GM19240 (cell line): ENCODE measurements at regions not wholly inside any gene's neighbourhood (a gene's known extent, or its start where the extent isn't known, plus 50 kb on each side); places are given as distances from the start of the nearest gene placed in this dataset.
"Not testable (repeated sequence)": the region's sequence is repeated elsewhere in the genome, so short reads cannot be mapped to it uniquely, and the experiment has no call there.

Source experiments
- DNase-seq: peaks from one replicate; pipeline ENCODE4 v3.0.0; 2011; ENCODE audit warnings: low spot score; ENCODE audit not compliant: insufficient read length

DNA sequence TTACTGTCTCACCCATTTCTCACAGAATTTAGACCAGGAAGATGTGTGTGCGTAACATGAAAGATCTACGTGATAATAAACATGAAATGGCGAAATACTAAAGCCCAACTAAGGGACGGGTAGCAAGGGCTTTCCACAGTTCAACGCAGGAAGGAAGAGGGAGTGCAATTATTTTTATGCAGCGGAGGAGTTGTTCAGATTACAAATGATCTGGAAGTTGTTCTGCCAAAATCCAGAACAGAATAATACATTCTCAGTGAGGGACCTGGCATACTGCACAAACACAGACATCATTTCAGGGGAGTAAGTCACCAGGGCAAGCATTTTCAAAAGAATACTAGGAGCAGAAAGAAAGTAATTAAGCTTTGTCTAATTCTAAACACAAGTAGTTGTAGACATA, 133.6 kb upstream of the RAP2B start:
- DNase-seq: no peak

DNA sequence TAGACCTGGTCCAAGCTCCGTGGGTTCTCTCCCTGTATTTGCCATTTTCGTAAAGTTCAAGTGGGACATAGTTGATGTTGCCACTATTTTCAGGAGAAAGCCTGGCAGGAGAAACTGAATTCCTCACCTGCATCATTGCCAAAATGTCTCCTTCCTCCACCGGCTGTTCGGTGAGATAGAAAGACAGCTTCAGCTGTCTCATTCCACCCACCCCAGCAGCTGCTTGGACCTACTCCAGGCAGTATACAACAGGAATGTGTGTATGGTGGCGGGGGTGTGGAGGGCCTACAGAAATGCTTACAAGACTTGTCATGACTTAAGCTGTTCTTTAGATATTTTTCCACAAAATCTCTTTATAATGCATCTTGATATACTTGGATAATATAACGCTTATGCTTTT, 132.7 kb upstream of the RAP2B start:
- DNase-seq: no peak

DNA sequence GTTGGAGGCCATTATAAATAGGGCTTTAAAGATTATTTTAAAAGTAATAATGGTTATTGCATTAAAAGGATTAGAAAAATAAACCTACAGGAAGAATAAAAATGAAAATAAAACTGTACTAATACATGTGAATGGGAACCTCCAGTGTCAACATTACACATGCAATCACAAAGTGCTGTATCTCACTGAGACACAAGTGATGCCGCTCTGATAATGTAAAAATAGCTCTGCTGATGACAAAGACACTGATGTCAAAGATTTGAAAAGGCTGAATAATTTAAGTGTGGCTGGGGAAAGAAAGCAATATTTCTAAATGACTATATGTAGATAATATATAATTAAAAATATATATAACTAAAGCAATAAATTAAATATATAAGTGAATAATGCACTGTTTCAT, 129.1 kb upstream of the RAP2B start:
- no peak for DNase-seq

DNA sequence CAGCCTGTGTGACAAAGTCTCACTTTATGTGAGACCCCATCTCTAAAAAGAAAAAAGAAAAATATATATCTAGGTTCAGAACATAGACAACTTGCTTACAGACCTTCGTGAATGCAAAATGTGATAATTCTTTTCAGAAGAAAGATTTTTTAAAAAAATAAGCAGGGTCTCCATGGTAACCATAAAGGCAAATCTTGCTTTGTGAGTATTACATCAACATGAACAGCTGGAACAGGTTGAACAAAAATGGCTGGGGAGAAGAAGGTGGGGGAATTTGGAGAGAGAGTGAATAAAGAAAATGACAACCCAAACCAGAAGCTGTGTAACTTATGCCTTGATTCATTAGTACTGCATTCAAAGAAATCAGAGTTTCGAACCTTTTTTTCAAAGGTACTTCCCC, 125.2 kb upstream of the RAP2B start:
- no peak for DNase-seq

DNA sequence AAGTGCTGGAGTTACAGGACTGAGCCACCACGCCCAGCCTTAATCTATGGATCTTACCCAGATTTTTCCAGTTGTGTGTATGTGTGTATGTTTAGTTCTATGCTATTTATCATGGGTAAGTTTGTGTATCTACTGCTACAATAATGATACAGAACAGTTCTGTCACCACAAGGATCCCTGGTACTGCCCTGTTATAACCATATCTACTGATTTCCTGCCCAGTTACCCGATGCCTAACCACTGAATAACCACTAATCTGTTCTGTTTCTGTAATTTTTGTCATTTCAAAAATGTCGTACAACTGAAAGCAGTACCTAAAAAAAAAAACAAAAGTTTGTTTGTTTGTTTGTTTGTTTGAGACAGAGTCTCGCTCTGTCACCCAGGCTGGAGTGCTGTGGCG, 123.7 kb upstream of the RAP2B start:
- DNase-seq: no peak

DNA sequence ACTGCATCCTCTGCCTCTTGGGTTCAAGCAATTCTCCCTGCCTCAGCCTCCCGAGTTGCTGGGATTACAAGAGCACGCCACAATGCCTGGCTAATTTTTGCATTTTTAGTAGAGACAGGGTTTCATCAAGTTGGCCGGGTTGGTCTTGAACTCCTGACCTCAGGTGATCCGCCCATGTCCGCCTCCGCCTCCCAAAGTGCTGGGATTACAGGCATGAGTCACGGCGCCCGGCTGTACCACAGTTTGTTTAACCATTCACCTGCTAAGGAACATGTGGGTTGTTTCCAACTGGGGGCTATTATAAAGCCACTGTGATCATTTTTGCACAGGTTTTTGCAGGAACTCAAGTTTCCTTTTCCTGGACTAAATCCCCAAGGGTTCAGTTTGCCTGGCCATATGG, 123.2 kb upstream of the RAP2B start:
- DNase-seq: no peak

DNA sequence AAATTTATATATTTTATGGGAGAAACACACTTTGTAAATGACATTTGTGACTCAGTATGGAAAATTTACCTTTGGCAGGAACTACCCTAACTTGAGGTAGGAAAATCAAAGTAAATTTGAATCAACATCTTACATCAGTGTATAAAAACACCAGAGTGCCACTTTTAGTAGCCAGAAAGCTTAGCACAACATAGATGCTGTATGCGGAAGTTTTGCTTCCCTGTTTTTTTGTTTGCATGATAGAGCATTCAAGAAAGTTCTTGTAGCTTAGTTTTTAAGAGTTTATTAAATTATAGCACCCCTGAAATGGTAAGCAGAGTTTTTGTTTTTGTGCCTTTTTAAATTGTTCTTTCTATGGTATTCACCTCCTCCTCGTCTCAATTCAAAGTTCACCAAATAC, 120.8 kb upstream of the RAP2B start:
- no peak for DNase-seq

DNA sequence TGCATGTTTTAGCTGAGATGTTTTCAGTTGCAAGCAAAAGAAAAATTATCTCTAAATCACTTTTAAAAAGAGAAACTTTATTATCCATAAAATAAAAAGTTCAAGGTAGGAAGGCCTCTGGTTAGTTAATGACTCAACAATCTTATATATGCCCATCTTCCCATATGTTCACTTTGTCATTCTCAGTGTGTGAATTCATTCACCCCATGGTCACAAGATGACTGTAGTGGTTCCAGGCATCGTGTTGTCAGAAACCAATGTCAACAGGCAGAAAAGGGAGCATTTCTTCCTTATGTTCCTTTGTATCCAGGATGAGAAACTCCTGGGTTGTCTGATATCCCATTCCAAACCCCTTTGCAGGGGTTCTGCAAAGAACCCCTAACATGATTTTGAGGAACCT, 119.9 kb upstream of the RAP2B start:
- DNase-seq: no peak

DNA sequence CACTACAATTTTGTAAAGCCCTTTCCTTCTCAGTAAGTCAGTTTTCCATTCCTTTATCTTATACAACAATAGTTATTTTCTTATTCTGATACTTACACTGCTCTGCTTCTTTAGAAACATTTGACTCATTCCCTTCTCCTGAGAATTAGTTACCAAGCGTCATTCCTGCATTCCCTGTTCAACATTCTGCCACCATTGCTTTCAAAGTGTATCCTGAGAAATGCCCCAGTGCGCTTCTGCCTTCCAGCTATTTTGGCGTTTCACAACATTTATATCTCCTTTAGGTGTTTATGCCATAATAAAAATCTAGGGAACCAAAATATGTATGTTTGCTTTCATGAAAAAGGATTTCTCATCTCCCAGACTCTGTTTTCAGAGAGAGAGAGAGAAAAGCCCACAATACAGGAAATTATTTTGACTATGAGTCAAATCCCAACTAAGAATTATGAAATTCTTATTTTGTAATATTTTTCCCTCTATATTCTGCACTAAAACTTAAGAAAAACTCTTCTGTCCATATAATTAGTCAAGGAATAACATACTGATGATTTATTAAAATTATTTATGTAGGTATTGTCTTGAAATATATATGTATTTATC, 118.2 kb upstream of the RAP2B start:
- DNase-seq: no peak

DNA sequence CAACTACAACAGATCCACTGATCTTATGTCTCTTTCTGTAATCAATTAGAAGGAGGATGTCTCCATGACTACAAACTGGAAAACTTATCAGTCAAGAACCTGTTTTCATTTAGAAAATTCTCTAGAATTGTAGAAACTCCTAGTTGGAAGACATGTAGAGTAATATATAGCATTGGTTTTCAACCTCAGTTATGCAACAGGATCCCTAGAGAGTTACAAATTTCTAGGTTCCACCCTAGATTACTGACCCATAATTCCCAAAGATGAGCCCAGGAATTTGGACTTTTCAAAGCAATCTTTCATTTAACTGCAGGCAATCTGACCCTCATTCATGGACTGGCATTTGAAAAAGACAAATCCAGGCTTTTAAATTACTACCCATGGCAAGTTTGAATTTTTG, 116.9 kb upstream of the RAP2B start:
- DNase-seq: no peak

DNA sequence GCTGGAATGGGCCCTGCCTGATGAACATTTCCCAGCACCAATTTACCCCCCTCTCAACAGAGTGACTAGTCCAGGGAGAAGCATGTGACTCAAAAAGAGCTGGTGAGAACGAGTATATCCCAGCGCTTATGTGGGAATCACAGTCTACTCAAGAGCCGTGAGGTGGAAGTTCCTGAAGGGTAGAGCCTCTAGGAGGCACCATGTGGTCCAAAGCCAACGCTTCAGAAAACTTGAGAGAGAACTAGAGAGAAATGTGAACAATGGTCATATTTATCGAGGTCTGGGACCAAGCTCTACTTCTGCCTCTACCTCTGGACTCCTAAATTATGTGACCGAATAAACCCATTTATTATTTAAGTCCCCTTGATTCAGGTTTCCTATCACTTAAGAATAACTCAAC, 111.0 kb upstream of the RAP2B start:
- DNase-seq: no peak

DNA sequence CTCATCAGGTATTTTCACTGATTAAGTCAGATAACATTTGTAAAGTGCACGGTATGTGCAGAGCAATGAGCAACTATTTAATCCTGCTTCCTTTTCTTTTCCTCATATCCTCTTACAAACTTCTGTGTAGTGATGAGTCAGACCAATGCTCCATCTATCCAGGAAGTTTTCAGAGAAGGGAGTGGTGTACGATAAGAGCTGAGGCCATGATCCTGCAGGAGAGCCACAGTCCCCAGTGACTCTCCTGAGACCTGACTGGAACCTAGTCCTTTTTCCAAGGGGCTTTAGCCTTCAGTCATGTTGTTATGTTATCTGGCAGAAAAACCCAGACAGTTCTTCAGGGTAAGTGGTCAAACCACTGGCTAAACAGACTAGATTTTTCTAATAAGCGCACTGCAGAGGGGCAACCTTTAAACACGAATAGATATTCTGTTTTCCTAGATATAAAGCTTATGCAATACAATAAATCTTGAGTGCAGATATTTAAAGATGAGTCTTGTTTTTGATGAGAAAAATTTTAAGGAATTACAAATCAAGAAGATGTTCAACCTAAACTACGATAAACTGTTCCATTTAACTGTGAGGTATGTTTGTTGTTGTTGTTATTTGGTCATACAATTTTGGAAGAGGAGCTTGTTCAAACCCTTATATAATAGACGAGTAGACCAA, 110.5 kb upstream of the RAP2B start:
- DNase-seq: no peak

DNA sequence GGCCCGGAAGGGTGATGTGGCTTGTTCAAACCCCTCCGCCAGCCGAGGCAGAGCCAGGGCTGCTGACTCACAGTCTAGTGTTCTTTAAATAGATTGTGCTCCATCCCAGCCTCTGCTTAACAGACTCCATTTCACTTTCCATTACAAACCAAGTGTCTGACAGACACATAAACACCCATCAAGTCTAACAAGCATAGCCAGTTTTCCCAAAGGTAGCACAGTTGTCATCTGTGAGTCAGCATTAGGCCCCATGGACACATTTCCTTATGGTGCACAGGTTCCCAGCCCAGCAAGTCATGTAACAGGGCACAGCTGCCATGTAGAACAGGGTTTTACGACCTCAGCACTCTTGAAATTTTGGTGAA, 109.9 kb upstream of the RAP2B start:
- DNase-seq: no peak

DNA sequence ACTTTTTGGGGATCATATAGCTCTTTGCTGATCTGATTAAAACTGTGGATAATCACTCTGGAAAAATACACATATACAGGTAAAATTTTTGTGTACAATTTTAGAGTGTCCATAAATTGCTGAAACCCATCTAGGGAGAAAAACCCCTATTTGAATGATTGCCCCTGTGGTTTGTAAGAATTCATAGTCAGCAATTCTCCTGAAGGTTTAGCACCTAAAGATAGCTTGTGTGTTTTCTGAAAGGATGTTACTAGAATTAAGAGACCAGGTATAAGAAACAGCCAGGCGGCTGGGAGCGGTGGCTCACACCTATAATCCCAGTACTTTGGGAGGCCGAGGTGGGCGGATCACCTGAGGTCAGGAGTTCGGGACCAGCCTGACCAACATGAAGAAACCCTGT, 106.8 kb upstream of the RAP2B start:
- DNase-seq: no peak

DNA sequence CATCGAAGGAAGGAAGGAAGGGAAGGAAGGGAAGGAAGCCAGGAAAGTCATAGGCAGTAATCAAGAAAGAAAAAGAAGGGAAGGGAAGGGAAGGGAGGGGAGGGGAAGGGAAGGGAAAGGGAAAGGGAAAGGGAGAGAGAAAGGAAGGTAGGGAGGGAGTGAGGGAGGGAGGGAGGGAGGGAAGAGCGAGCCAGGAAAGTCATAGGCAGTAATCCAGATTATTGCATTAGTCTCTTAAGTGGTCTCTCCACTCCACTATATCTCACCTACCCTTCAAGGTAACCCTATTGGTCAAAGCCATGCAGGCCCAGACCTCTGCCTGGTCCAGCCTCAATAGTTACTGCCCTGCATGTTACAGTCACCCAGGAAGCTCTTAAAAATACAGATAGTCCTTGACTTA, 106.2 kb upstream of the RAP2B start:
- no peak for DNase-seq

DNA sequence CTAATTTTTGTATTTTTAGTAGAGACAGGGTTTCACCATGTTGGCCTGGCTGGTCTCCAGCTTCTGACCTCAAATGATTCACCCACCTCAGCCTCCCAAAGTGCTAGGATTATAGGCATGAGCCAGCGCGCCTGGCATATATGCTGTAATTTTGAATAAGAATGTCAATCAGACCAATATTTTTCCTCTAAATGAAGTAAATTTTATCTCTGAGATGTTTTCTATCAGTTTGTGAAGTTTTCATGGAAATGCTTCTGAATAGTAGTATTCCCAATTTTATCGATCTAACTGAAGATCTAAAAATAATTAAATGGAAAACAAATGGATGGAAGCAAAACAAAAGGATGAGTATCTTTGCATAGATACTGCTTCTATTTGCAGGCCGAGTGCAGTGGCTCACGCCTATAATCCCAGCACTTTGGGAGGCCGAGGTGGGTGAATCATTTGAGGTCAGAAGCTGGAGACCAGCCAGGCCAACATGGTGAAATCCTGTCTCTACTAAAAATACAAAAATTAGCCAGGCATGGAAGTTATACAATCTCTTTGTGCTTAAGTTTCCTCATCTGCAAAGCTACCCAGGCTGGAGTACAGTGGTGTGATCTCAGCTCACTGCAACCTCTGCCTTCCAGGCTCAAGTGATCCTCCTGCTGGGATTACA, 103.9 kb upstream of the RAP2B start:
- not testable (repeated sequence) for DNase-seq

DNA sequence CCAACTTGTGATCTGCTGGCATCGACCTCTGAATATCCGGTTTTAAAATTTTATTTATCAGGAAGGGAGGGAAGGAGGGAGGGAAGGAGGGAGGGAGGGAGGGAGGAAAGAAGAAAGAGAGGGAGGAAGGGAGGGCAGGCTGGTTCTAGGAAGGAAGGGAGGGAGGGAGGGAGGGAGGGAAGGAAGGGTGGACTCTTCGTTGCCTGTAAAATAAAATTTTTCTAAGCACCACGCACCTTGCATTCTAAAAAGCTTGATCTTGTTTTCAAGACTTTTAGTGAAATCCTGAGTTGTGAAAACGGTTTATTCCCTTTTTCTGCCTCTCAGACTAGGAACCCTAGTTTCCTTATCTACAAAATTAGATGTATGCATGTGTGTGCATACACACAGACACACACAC, 101.7 kb upstream of the RAP2B start:
- no peak for DNase-seq

DNA sequence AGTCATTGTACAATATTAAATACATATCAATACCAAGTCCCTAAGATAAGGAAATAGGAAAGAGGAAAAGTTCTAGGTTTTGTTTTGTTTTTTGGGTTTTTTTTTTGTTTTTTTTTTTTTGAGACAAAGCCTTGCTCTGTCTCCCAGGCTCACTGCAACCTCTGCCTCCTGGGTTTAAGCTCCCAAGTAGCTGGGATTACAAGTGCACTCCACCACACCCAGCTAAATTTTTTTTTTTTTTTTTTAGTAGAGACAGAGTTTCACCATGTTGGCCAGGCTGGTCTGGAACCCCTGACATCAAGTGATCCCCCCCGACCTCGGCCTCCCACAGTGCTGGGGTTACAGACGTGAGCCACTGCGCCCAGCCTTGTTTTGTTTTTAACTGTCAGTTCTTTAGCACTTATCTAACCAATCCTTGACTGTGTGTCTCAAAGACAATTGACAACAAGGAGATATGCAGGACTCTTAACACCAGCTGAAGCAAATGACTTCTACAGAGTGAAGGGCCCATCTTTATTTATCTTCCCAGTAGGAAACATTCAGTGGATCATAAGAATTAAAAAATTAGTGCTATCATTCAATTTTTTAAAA, 100.0 kb upstream of the RAP2B start:
- DNase-seq: no peak

DNA sequence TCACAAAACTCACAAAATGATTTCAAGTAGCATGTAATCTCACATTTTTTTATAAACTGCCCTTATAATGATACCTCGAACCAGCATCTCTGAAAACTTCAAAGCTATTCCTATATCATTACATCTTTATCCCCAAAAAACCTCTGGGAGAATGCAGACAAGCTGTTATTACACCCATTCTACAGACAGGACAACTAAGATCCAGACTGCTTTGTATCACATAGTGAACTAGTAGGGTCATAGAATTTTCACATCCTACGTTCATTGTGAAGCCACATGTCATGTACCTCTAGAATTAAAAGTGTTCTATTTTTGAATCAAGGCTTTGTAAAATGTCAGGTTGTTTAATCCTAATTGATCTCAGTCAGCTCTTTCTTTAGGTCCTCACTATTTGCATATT, 98.7 kb upstream of the RAP2B start:
- no peak for DNase-seq

DNA sequence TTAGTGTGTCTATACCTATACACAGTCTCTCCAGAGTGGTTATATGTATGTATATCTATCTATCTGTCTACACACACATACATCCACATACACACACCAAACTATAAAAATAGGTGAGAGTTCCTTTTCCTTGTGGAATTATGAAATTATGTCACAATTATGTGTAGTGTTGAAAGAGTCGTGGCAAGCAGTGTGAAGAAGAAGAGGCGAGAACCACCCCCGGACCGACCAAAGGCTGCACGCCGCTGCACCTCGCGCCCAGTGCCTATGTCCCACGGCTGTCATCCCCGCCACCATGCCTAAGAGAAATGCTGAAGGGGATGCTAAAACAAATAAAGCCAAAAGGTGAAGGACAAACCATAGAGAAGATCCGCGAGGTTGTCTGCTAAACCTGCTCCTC, 95.0 kb upstream of the RAP2B start:
- no peak for DNase-seq

DNA sequence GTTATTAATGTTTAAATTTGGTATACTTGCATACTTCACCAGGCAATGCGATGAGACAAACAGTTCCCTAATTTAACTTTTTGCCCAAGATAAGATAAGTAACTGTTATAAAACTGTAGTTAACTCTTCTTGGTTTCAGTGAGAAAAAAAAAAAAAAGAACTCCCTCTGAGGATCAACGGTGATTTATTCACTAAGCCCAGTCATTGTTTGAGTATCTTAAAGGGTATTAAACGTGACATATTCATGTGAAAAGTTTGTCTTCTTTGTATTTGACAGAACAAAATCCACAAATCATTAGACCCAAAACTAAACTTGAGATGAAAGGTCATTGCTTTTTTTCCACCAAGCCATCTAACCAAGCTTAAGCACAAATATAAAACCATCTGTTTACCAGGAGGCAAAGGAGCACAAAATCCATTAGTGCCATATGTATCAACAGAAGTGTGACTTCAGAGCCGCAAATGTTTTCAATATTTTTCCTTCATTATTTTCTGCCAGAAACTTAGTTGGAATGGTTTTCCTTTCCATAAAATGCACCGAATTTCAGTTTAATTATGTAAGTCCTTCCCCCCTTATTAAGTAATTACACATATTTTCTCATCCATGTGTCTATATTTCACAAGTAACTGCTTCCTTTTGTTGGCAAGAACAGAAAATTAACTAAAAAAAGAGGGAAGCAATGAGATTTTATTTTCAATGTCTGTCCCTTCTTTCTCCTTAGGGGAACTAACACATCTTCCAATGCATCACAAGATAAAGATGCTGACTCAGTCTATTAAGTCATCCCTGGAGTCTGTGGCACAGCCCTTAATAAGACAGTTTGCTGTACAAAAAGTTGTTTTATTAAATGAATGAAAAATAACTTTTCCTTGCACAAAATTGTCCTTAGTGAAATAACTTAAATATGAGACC, 92.2 kb upstream of the RAP2B start:
- DNase-seq: no peak

DNA sequence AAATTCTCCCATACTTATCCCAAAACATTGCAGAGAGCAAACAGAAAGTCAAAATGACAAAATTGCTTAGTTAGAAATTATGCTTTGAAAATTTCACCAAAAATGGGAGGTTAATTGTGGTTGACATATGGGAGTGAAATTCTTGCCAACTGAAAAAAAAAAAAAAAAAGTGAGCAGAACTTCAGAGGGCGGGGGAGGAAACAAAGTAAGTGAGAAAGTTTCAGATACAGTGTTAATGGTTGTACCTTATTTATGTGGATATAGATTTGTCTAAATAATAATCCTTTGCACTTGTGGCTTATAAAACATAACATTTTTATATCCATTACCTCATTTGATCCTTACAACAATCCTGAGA, 91.5 kb upstream of the RAP2B start:
- no peak for DNase-seq
